Keratinocyte (primary cell): ENCODE measurements at regions not wholly inside any gene's neighbourhood (a gene's known extent, or its start where the extent isn't known, plus 50 kb on each side); places are given as distances from the start of the nearest gene placed in this dataset.

Experiments
- DNase-seq: peaks from one replicate; pipeline ENCODE4 v3.0.0-alpha.2; 2011; ENCODE audit warnings: low read depth, missing footprints, low spot score
- FAIRE-seq: peaks from 2 replicates; lab custom pipeline; 2011; peaks lifted over from hg19 to GRCh38; lab: Jason Lieb, UNC
- H2AFZ ChIP-seq: 2 replicates; pipeline ENCODE4 v1.6.0; 2012; ENCODE audit warnings: low read length, control low read depth, inconsistent platforms; ENCODE audit not compliant: control insufficient read depth
- H3K27ac ChIP-seq: 2 replicates; pipeline ENCODE4 v1.5.1; 2011; ENCODE audit warnings: low read length; ENCODE audit not compliant: control insufficient read depth, insufficient read depth
- H3K27me3 ChIP-seq: 3 replicates; pipeline ENCODE4 v1.6.0; 2011; ENCODE audit warnings: low read length; ENCODE audit not compliant: control insufficient read depth, insufficient read depth; ENCODE audit errors: extremely low read depth
- H3K36me3 ChIP-seq, 2 experiments: 2 replicates in 1 of 2; 3 replicates in 1 of 2; pipeline ENCODE4 v1.5.1; 2011; ENCODE audit warnings: low read length in 2 of 2, mild to moderate bottlenecking in 1 of 2; ENCODE audit not compliant: control insufficient read depth in 2 of 2, insufficient read depth in 2 of 2; ENCODE audit errors: extremely low read depth in 1 of 2
- H3K4me1 ChIP-seq: 3 replicates; pipeline ENCODE4 v1.5.1; 2011; ENCODE audit warnings: low read length; ENCODE audit not compliant: control insufficient read depth, insufficient read depth; ENCODE audit errors: extremely low read depth
- H3K4me2 ChIP-seq: 3 replicates; pipeline ENCODE4 v1.6.0; 2011; ENCODE audit warnings: low read depth, low read length; ENCODE audit not compliant: control insufficient read depth, insufficient read depth; ENCODE audit errors: extremely low read depth
- H3K4me3 ChIP-seq, 3 experiments: fragments of 200-600 bp in 1 of 3; sonication (generic) in 1 of 3; 2 replicates in 2 of 3; 3 replicates in 1 of 3; pipeline ENCODE4 v1.5.1; 2011 to 2016; ENCODE audit warnings: low read length in 3 of 3, mild to moderate bottlenecking in 3 of 3, control low read depth in 2 of 3, inconsistent platforms in 1 of 3, low read depth in 1 of 3, mixed read lengths in 1 of 3, mixed run types in 1 of 3, moderate library complexity in 1 of 3; ENCODE audit not compliant: control insufficient read depth in 2 of 3, insufficient read depth in 2 of 3; ENCODE audit errors: extremely low read depth in 1 of 3
- H3K79me2 ChIP-seq: 2 replicates; pipeline ENCODE4 v1.6.0; 2012; ENCODE audit warnings: low read length; ENCODE audit not compliant: control insufficient read depth, insufficient read depth
- H3K9ac ChIP-seq: 3 replicates; pipeline ENCODE4 v1.6.0; 2011; ENCODE audit warnings: low read length; ENCODE audit not compliant: control insufficient read depth, insufficient read depth; ENCODE audit errors: extremely low read depth
- H3K9me1 ChIP-seq: 3 replicates; pipeline ENCODE4 v1.6.0; 2011; ENCODE audit warnings: low read length; ENCODE audit not compliant: control insufficient read depth, insufficient read depth; ENCODE audit errors: extremely low read depth
- H3K9me3 ChIP-seq: 2 replicates; pipeline ENCODE4 v1.5.1; 2012; ENCODE audit warnings: low read depth, low read length; ENCODE audit not compliant: control insufficient read depth
- H4K20me1 ChIP-seq: 3 replicates; pipeline ENCODE4 v1.6.0; 2011; ENCODE audit warnings: low read length; ENCODE audit not compliant: control insufficient read depth, insufficient read depth; ENCODE audit errors: extremely low read depth
- CTCF ChIP-seq, 3 experiments: IDR thresholded peaks in 1 of 3; conservative IDR thresholded peaks in 1 of 3; optimal IDR thresholded peaks in 1 of 3; 2 replicates in 2 of 3; 3 replicates in 1 of 3; pipeline versions ENCODE3 to v1.5.1; 2011; ENCODE audit warnings: low read length in 3 of 3, mild to moderate bottlenecking in 3 of 3, moderate library complexity in 2 of 3, control low read depth in 1 of 3, inconsistent platforms in 1 of 3; ENCODE audit not compliant: insufficient read depth in 2 of 3; ENCODE audit errors: extremely low read depth in 1 of 3
- EZH2 ChIP-seq: IDR thresholded peaks from one replicate; pipeline ENCODE4 v1.6.1; 2012; ENCODE audit warnings: inconsistent platforms, mild to moderate bottlenecking, low read length, moderate library complexity
- dilution Hi-C: fragments of 300-500 bp; cut with MboI; formaldehyde crosslinking; loops from one replicate; pipeline ENCODE4 v1.7.0; 2020; ENCODE audit warnings: low sequenced_read_pairs; ENCODE audit not compliant: extremely low pct_ligation_motif_present

- no peaks in the 10 kb centered on the region for H3K9me3 ChIP-seq
- no peak overlapping the region for H3K27ac ChIP-seq
- DNase-seq (no peak), FAIRE-seq (no peak)
- TF ChIP-seq EZH2 (no peak), CTCF (optimal IDR thresholded peaks at IDR 0.05 in 1 of 3, IDR thresholded peaks at IDR 0.05 in 1 of 3, conservative IDR thresholded peaks at IDR 0.05 in 1 of 3; ENCODE audit: extremely low read depth in 1 of 3, insufficient read depth in 2 of 3, low read length in 3 of 3) (no peak)
- no peaks in the 10 kb centered on the region for H3K4me1 ChIP-seq
- H3K9ac ChIP-seq: no peak overlapping the region
- H3K4me2 ChIP-seq: no peak overlapping the region
- no peaks in the 10 kb centered on the region for H3K36me3 ChIP-seq
- H3K9me1 ChIP-seq: no peaks in the 10 kb centered on the region
- no peaks in the 10 kb centered on the region for H4K20me1 ChIP-seq
- no peak overlapping the region for H2AFZ ChIP-seq
- dilution Hi-C loops: no loop called here
- H3K4me3 ChIP-seq: no peak overlapping the region
- no peaks in the 10 kb centered on the region for H3K79me2 ChIP-seq
- H3K27me3 ChIP-seq: no peaks in the 10 kb centered on the region
Observed at GRCh38 chr2:176819306-176819705, 393.3 kb upstream of the HNRNPA3 start.

DNA sequence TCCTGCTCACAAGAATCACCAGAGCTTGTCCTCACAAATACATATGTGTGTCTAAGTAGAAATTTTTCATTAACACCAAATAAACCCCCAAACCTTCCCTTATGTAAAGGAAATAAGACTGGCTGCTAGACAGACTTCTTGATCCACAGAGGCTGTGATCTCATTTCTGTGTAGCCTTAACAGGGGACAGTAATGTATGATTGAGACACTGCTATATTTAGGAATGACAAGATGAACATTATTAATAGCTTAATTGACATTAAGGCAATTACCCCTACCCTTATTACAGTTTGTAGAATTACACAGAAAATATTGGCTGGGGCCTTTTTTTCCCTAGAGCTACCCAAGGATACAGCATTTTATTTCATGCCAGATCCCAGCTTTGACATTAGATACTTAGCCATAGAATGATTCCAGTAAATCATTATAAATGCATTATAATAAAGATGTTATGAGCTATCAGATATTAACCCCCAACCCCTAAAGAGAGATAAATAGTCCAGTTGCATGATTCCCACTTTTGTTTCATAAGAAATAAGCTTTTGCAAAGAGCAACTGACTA is 392.1 kb upstream of the HNRNPA3 start:
- H3K4me1 ChIP-seq: no peaks in the 10 kb centered on the region
- dilution Hi-C loops: no loop called here
- H4K20me1 ChIP-seq: no peaks in the 10 kb centered on the region
- TF ChIP-seq CTCF (optimal IDR thresholded peaks at IDR 0.05 in 1 of 3, IDR thresholded peaks at IDR 0.05 in 1 of 3, conservative IDR thresholded peaks at IDR 0.05 in 1 of 3; ENCODE audit: extremely low read depth in 1 of 3, insufficient read depth in 2 of 3, low read length in 3 of 3) (no peak), EZH2 (no peak)
- H3K4me2 ChIP-seq: no peak overlapping the region
- H3K9me3 ChIP-seq: no peaks in the 10 kb centered on the region
- no peak overlapping the region for H2AFZ ChIP-seq
- H3K9me1 ChIP-seq: no peaks in the 10 kb centered on the region
- H3K27me3 ChIP-seq: no peaks in the 10 kb centered on the region
- no peak overlapping the region for H3K9ac ChIP-seq
- DNase-seq (no peak), FAIRE-seq (no peak)
- H3K4me3 ChIP-seq: no peak overlapping the region
- H3K27ac ChIP-seq: no peak overlapping the region
- H3K79me2 ChIP-seq: no peaks in the 10 kb centered on the region
- H3K36me3 ChIP-seq: no peaks in the 10 kb centered on the region
